MM.1S (cell line): ENCODE measurements at regions not wholly inside any gene's neighbourhood (a gene's known extent, or its start where the extent isn't known, plus 50 kb on each side); places are given as distances from the start of the nearest gene placed in this dataset.

Source experiments
- DNase-seq: peaks from one replicate; pipeline ENCODE4 v3.0.0-alpha.2; 2015
- H2AFZ ChIP-seq: fragments of 300-600 bp; sonication (generic); 2 replicates; pipeline ENCODE4 v1.6.0; 2016; ENCODE audit warnings: antibody characterized with exemption, low read length
- H3F3A ChIP-seq: fragments of 300-600 bp; sonication (generic); 2 replicates; pipeline ENCODE4 v1.6.1; 2016; ENCODE audit warnings: mild to moderate bottlenecking, antibody characterized with exemption, low read length, moderate library complexity, mixed read lengths; ENCODE audit not compliant: insufficient read depth
- H3K27ac ChIP-seq: fragments of 300-600 bp; sonication (generic); 2 replicates; pipeline ENCODE4 v1.5.1; 2016; ENCODE audit warnings: mild to moderate bottlenecking, low read length
- H3K27me3 ChIP-seq: fragments of 300-600 bp; sonication (generic); replicated peaks from 2 replicates; pipeline ENCODE4 v1.6.0; 2016; ENCODE audit warnings: low read length; ENCODE audit not compliant: insufficient read depth
- H3K36me3 ChIP-seq: fragments of 300-600 bp; sonication (generic); replicated peaks from 2 replicates; pipeline ENCODE4 v1.6.1; 2016; ENCODE audit warnings: mild to moderate bottlenecking, low read length, mixed read lengths; ENCODE audit not compliant: insufficient read depth
- H3K4me1 ChIP-seq: fragments of 300-600 bp; sonication (generic); 2 replicates; pipeline ENCODE4 v1.6.1; 2016; ENCODE audit warnings: low read length, mixed read lengths
- H3K4me2 ChIP-seq: fragments of 300-600 bp; sonication (generic); 2 replicates; pipeline ENCODE4 v1.6.0; 2016; ENCODE audit warnings: low read depth, low read length
- H3K4me3 ChIP-seq: fragments of 300-600 bp; sonication (generic); 2 replicates; pipeline ENCODE4 v1.5.1; 2016; ENCODE audit warnings: low read length, mixed read lengths
- H3K79me2 ChIP-seq: fragments of 300-600 bp; sonication (generic); 2 replicates; pipeline ENCODE4 v1.6.1; 2016; ENCODE audit warnings: mixed run types, low read length, mixed read lengths
- H3K9ac ChIP-seq: fragments of 300-600 bp; sonication (generic); 2 replicates; pipeline ENCODE4 v1.6.1; 2016; ENCODE audit warnings: low read length, mixed read lengths
- H3K9me2 ChIP-seq: fragments of 300-600 bp; sonication (generic); replicated peaks from 2 replicates; pipeline ENCODE4 v1.6.1; 2016; ENCODE audit warnings: mild to moderate bottlenecking, low read length, mixed read lengths; ENCODE audit not compliant: insufficient read depth
- H3K9me3 ChIP-seq: fragments of 300-600 bp; sonication (generic); replicated peaks from 2 replicates; pipeline ENCODE4 v1.6.1; 2016; ENCODE audit warnings: mild to moderate bottlenecking, low read length, mixed read lengths; ENCODE audit not compliant: insufficient read depth
- H4K20me1 ChIP-seq: fragments of 300-600 bp; sonication (generic); 2 replicates; pipeline ENCODE4 v1.6.1; 2016; ENCODE audit warnings: mild to moderate bottlenecking, low read length, moderate library complexity, mixed read lengths; ENCODE audit not compliant: insufficient read depth
- EZH2 ChIP-seq: fragments of 300-600 bp; sonication (generic); optimal IDR thresholded peaks from 2 replicates; pipeline ENCODE3; 2017; ENCODE audit warnings: low read depth, mild to moderate bottlenecking, antibody characterized with exemption, low read length, mixed read lengths
- EZH2phosphoT487 ChIP-seq: fragments of 300-600 bp; sonication (generic); IDR thresholded peaks from 2 replicates; pipeline ENCODE4 v1.6.1; 2018; ENCODE audit warnings: antibody characterized with exemption, low read length
- TF ChIP-seq, protein P1 (sequence below): fragments of 300-600 bp; sonication (generic); IDR thresholded peaks from 2 replicates; pipeline ENCODE4 v1.5.1; 2016; ENCODE audit warnings: antibody characterized with exemption, low read length, mixed read lengths

DNA sequence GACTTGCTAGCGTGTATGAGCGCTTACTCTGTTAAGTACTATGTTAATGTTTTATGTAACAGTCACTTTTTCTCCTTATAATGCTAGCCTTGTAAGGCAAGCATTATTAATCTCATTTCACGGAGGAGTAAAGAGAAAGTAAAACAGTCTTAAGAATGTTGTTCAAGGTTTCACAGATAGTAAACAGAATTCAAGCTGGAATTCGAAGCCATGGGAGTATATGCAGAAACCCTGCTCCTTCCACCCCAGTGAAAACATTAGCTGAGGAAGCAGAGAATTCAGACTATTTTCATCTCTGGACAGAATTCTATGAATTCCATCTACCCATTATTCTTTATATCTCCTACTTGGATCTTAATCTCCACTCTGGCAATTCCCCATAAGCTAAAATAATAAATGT, 1028.3 kb upstream of the WWC1 start:
- H3K27me3 ChIP-seq: no peaks in the 10 kb centered on the region
- no peak overlapping the region for H2AFZ ChIP-seq
- no peaks in the 10 kb centered on the region for H3K9me3 ChIP-seq
- no peak overlapping the region for H3K27ac ChIP-seq
- H4K20me1 ChIP-seq: no peaks in the 10 kb centered on the region
- no peaks in the 10 kb centered on the region for H3K9me2 ChIP-seq
- H3K4me3 ChIP-seq: no peak overlapping the region
- no peaks in the 10 kb centered on the region for H3F3A ChIP-seq
- H3K4me2 ChIP-seq: 0 out of 2 replicates have a peak overlapping the region, but pooled peaks have one; percentile 1
- no peaks in the 10 kb centered on the region for H3K4me1 ChIP-seq
- TF ChIP-seq EZH2: no peak
- no peak for TF ChIP-seq EZH2phosphoT487
- TF ChIP-seq, protein P1, sequence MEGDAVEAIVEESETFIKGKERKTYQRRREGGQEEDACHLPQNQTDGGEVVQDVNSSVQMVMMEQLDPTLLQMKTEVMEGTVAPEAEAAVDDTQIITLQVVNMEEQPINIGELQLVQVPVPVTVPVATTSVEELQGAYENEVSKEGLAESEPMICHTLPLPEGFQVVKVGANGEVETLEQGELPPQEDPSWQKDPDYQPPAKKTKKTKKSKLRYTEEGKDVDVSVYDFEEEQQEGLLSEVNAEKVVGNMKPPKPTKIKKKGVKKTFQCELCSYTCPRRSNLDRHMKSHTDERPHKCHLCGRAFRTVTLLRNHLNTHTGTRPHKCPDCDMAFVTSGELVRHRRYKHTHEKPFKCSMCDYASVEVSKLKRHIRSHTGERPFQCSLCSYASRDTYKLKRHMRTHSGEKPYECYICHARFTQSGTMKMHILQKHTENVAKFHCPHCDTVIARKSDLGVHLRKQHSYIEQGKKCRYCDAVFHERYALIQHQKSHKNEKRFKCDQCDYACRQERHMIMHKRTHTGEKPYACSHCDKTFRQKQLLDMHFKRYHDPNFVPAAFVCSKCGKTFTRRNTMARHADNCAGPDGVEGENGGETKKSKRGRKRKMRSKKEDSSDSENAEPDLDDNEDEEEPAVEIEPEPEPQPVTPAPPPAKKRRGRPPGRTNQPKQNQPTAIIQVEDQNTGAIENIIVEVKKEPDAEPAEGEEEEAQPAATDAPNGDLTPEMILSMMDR: no peak
- no peaks in the 10 kb centered on the region for H3K79me2 ChIP-seq
- no peaks in the 10 kb centered on the region for H3K36me3 ChIP-seq
- DNase-seq: no peak
- no peak overlapping the region for H3K9ac ChIP-seq

DNA sequence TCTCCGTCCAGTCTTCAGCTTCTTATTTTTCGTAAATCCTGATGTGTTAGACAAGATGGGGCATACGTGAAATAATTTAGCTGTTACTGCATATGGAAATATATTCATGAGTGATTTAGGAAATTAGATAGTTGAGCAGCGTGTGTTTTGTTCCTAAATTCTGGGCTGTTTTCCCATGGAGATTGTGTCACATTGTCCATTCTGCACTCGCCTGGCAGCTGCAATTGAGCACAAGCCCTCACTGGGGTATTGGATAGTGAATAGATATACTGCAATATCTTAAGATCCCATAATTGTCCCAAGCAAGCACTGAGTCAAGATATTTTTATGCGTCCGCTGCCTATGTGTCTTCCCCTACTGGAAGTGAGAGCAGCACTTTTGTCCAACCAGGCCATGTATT, 1027.1 kb upstream of the WWC1 start:
- Histone ChIP-seq H3K9me2 (no peaks in the 10 kb centered on the region), H3K9me3 (no peaks in the 10 kb centered on the region), H3K27ac (no peak overlapping the region), H3K36me3 (no peaks in the 10 kb centered on the region), H4K20me1 (no peaks in the 10 kb centered on the region), H3K9ac (no peak overlapping the region), H3K79me2 (no peaks in the 10 kb centered on the region), H3K4me3 (no peak overlapping the region), H2AFZ (no peak overlapping the region), H3K4me2 (no peak overlapping the region), H3F3A (no peaks in the 10 kb centered on the region), H3K4me1 (no peaks in the 10 kb centered on the region), H3K27me3 (no peaks in the 10 kb centered on the region)
- no peak for TF ChIP-seq EZH2phosphoT487
- TF ChIP-seq, protein P1: no peak
- no peak for TF ChIP-seq EZH2
- DNase-seq: no peak

DNA sequence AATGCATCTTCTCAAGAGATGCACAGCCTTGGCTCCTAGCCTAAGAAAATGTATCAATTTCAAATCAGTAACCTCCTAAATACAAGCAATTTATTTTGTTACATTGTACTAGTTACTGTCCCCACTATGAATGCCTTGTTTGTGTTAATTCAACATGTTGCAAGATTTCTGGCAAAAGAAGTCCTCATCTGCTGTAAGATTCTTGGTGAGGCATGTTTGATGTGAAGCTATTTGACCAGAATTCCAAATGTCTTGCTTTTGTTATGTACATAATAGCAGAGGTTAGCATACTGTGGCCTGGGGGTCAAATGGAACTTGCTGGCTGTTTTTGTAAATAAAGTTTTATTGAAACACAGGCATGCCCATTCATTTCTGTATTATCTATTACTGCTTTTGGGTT, 1023.1 kb upstream of the WWC1 start:
- H3K9ac ChIP-seq: no peak overlapping the region
- H2AFZ ChIP-seq: no peak overlapping the region
- H3K4me1 ChIP-seq: no peaks in the 10 kb centered on the region
- H4K20me1 ChIP-seq: no peaks in the 10 kb centered on the region
- H3K9me3 ChIP-seq: no peaks in the 10 kb centered on the region
- H3F3A ChIP-seq: no peaks in the 10 kb centered on the region
- H3K27ac ChIP-seq: no peak overlapping the region
- H3K9me2 ChIP-seq: no peaks in the 10 kb centered on the region
- H3K4me3 ChIP-seq: no peak overlapping the region
- no peaks in the 10 kb centered on the region for H3K27me3 ChIP-seq
- H3K79me2 ChIP-seq: no peaks in the 10 kb centered on the region
- no peaks in the 10 kb centered on the region for H3K36me3 ChIP-seq
- H3K4me2 ChIP-seq: no peak overlapping the region
- TF ChIP-seq EZH2phosphoT487 (no peak), EZH2 (no peak)
- TF ChIP-seq, protein P1: no peak
- DNase-seq: no peak
